ENCODE measurements at regions not wholly inside any gene's neighbourhood (a gene's known extent, or its start where the extent isn't known, plus 50 kb on each side); places are given as distances from the start of the nearest gene placed in this dataset.

- TF ChIP-seq MAZ (CRISPR knock-in tag; conservative IDR thresholded peaks at IDR 0.05 in 1 of 2, IDR thresholded peaks at IDR 0.05 in 1 of 2) = no peak
- no peak for TF ChIP-seq SNIP1 (IDR thresholded peaks at IDR 0.05; ENCODE audit: low read depth)
Observed at GRCh38 chr18:11498821-11499220, 110.6 kb upstream of the SLC35G4 start (continued).

- intact Hi-C loops (cut with micrococcal nuclease) = no loop called here
- Histone ChIP-seq H3K4me1 (replicated peaks in 1 of 2; ENCODE audit: control insufficient read depth in 2 of 2, insufficient read depth in 2 of 2, low read length in 2 of 2) (no peaks in the 10 kb centered on the region), H3K4me3 (no peak overlapping the region), H3K27me3 (ENCODE audit: control insufficient read depth in 2 of 2, insufficient read depth in 2 of 2, low read length in 2 of 2) (peaks cover 0 to 3% of the 10 kb centered on the region in 2 experiments; a peak in 1 of 5 replicates), H3K27ac (ENCODE audit: extremely low read depth, low read depth, low read length) (no peak overlapping the region), H3K4me2 (ENCODE audit: insufficient read depth, low read length) (no peak overlapping the region), H2AFZ (ENCODE audit: low read depth, low read length) (no peak overlapping the region), H3K79me2 (ENCODE audit: control insufficient read depth, insufficient read depth, low read length) (no peaks in the 10 kb centered on the region), H3K9me1 (ENCODE audit: control insufficient read depth, insufficient read depth, low read length) (no peaks in the 10 kb centered on the region), H4K20me1 (replicated peaks; ENCODE audit: control insufficient read depth, insufficient read depth, low read length) (no peaks in the 10 kb centered on the region), H3K36me3 (ENCODE audit: control insufficient read depth, insufficient read depth, low read length) (no peaks in the 10 kb centered on the region), H3K9me3 (replicated peaks; ENCODE audit: control insufficient read depth, insufficient read depth, low read depth, low read length) (no peaks in the 10 kb centered on the region), H3K9ac (ENCODE audit: insufficient read depth in 1 of 2, low read depth in 2 of 2, low read length in 2 of 2) (no peak overlapping the region)
- ChIA-PET POLR2A (no interaction called here), CTCF (ENCODE audit: low intra/inter-chr PET ratio) (no interaction called here)
- DNase-seq (ENCODE audit: extremely low read depth in 1 of 4, low spot score in 3 of 4) (no peak), ATAC-seq (no peak), FAIRE-seq (no peak)
- no TSS peak for BruUV-seq (replicated peaks)
- in situ Hi-C loops (cut with MboI) = no loop called here
- 0% methylated on average over 2 of the region's 2 CpGs for WGBS (ENCODE audit: insufficient coverage, low coverage, missing lambda C conversion rate)
- TF ChIP-seq, protein P1, sequence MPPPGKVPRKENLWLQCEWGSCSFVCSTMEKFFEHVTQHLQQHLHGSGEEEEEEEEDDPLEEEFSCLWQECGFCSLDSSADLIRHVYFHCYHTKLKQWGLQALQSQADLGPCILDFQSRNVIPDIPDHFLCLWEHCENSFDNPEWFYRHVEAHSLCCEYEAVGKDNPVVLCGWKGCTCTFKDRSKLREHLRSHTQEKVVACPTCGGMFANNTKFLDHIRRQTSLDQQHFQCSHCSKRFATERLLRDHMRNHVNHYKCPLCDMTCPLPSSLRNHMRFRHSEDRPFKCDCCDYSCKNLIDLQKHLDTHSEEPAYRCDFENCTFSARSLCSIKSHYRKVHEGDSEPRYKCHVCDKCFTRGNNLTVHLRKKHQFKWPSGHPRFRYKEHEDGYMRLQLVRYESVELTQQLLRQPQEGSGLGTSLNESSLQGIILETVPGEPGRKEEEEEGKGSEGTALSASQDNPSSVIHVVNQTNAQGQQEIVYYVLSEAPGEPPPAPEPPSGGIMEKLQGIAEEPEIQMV (tag; conservative IDR thresholded peaks at IDR 0.05; ENCODE audit: low read depth) = no peak
- TF ChIP-seq TEAD4 (IDR thresholded peaks at IDR 0.05; ENCODE audit: low read length) (no peak), TEAD4 (CRISPR knock-in tag; IDR thresholded peaks at IDR 0.05; ENCODE audit: borderline replicate concordance) (no peak), ID3 (CRISPR knock-in tag; IDR thresholded peaks at IDR 0.05) (no peak), ID3 (tag; IDR thresholded peaks at IDR 0.05) (no peak), LEF1 (IDR thresholded peaks at IDR 0.05) (no peak), NCOA2 (IDR thresholded peaks at IDR 0.05; ENCODE audit: partially characterized antibody in 2 of 2) (no peak)
Observed at GRCh38 chr18:11497585-11497984, 111.8 kb upstream of the SLC35G4 start.

All from K562 (cell line).